ENCODE measurements at regions not wholly inside any gene's neighbourhood (a gene's known extent, or its start where the extent isn't known, plus 50 kb on each side); places are given as distances from the start of the nearest gene placed in this dataset.

- TF ChIP-seq CTCF (IDR thresholded peaks at IDR 0.05; ENCODE audit: low read length): no peak
- TF ChIP-seq EZH2 (IDR thresholded peaks at IDR 0.05; ENCODE audit: borderline replicate concordance, low read length): no peak
These were observed 436.9 kb upstream of the MARCKS start for GRCh38 chr6:113420290-113420689.
